Testis (tissue), 2 donors: ENCODE measurements at regions not wholly inside any gene's neighbourhood (a gene's known extent, or its start where the extent isn't known, plus 50 kb on each side); places are given as distances from the start of the nearest gene placed in this dataset.

ENCODE experiments used
- POLR2A ChIP-seq: fragments of 450-650 bp; IDR thresholded peaks from one replicate; pipeline ENCODE4 v1.6.1; 2017; ENCODE audit warnings: antibody characterized with exemption, mild to moderate bottlenecking, moderate library complexity
- TF ChIP-seq, protein P1 (sequence below), 3 experiments: fragments of 450-650 bp in 2 of 3; fragments of 200-600 bp in 1 of 3; sonication (generic) in 1 of 3; IDR thresholded peaks; one replicate each; pipeline ENCODE4 v1.5.1; 2016 to 2019; ENCODE audit warnings: antibody characterized with exemption in 3 of 3, mild to moderate bottlenecking in 2 of 3, moderate library complexity in 1 of 3

DNA sequence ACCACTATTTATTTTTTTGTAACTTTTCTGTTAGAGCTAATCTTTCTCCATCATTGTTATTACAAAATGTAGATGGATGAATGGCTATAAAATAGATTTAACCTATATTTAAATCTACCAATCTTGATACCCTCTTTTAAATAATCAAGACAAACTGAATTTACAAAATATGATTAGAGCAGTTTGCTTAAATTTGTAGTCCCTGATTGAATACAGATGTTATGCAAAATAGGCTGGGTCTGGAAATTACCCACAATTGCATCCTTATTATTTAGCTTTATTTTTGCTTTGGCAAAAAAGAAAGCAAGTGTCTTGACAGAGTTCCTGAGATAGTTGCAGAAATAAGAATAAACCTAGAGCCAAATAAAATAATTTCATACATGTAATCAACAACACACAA lies 352.8 kb downstream of the KLF12 start:
- TF ChIP-seq, protein P1, sequence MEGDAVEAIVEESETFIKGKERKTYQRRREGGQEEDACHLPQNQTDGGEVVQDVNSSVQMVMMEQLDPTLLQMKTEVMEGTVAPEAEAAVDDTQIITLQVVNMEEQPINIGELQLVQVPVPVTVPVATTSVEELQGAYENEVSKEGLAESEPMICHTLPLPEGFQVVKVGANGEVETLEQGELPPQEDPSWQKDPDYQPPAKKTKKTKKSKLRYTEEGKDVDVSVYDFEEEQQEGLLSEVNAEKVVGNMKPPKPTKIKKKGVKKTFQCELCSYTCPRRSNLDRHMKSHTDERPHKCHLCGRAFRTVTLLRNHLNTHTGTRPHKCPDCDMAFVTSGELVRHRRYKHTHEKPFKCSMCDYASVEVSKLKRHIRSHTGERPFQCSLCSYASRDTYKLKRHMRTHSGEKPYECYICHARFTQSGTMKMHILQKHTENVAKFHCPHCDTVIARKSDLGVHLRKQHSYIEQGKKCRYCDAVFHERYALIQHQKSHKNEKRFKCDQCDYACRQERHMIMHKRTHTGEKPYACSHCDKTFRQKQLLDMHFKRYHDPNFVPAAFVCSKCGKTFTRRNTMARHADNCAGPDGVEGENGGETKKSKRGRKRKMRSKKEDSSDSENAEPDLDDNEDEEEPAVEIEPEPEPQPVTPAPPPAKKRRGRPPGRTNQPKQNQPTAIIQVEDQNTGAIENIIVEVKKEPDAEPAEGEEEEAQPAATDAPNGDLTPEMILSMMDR (IDR thresholded peaks at IDR 0.05), result no peak
- TF ChIP-seq POLR2A, result no peak
